Tibial nerve (tissue), 4 donors: ENCODE measurements at regions not wholly inside any gene's neighbourhood (a gene's known extent, or its start where the extent isn't known, plus 50 kb on each side); places are given as distances from the start of the nearest gene placed in this dataset.

Source experiments
- DNase-seq, 2 donors: peaks; one replicate each; pipeline ENCODE4 v3.0.0-alpha.2; 2019; ENCODE audit warnings: low spot score in 2 of 2
- H3K27ac ChIP-seq, 4 donors: fragments of 200-600 bp; sonication (generic) in 3 of 4; one replicate each; pipeline ENCODE4 v1.5.1; 2017 to 2019; ENCODE audit warnings: mild to moderate bottlenecking in 1 of 4
- H3K27me3 ChIP-seq, 2 donors: fragments of 200-600 bp; sonication (generic) in 1 of 2; one replicate each; pipeline versions ENCODE4 v1.5.1 to v1.6.0; 2017 to 2019
- H3K36me3 ChIP-seq, 3 donors: fragments of 200-600 bp; sonication (generic); one replicate each; pipeline ENCODE4 v1.5.1; 2018 to 2019
- H3K4me1 ChIP-seq, 4 donors: fragments of 200-600 bp; sonication (generic) in 3 of 4; one replicate each; pipeline ENCODE4 v1.5.1; 2017 to 2019
- H3K4me3 ChIP-seq, 4 donors: fragments of 200-600 bp; sonication (generic) in 3 of 4; one replicate each; pipeline ENCODE4 v1.5.1; 2017 to 2019; ENCODE audit warnings: mild to moderate bottlenecking in 1 of 4, moderate library complexity in 1 of 4
- H3K9me3 ChIP-seq, 4 donors: fragments of 200-600 bp; sonication (generic) in 3 of 4; one replicate each; pipeline ENCODE4 v1.5.1; 2017 to 2019
- CTCF ChIP-seq, 5 experiments: fragments of 200-600 bp in 3 of 5; fragments of 450-650 bp in 2 of 5; sonication (generic) in 3 of 5; IDR thresholded peaks; one replicate each; pipeline ENCODE4 v1.5.1; 2016 to 2019; ENCODE audit warnings: antibody characterized with exemption in 5 of 5, mild to moderate bottlenecking in 3 of 5, moderate library complexity in 2 of 5
- EP300 ChIP-seq, 2 donors: sonication (generic); formaldehyde crosslinking; IDR thresholded peaks; one replicate each; pipeline ENCODE4 v1.6.1; 2017; ENCODE audit warnings: antibody characterized with exemption in 2 of 2, mild to moderate bottlenecking in 1 of 2
- POLR2A ChIP-seq, 2 donors: fragments of 450-650 bp; IDR thresholded peaks; one replicate each; pipeline ENCODE4 v1.6.1; 2017; ENCODE audit warnings: antibody characterized with exemption in 2 of 2, mild to moderate bottlenecking in 2 of 2, moderate library complexity in 2 of 2
- whole genome bisulfite sequencing, 2 donors: methylation state at CpG; one replicate each; pipeline ENCODE4 v1.1.5; 2018; 5-methylcytosine and 5-hydroxymethylcytosine counted together

- TF ChIP-seq CTCF (IDR thresholded peaks at IDR 0.05), result no peak
Observed at GRCh38 chr13:52961987-52962386, 66.6 kb upstream of the OLFM4 start.

DNA sequence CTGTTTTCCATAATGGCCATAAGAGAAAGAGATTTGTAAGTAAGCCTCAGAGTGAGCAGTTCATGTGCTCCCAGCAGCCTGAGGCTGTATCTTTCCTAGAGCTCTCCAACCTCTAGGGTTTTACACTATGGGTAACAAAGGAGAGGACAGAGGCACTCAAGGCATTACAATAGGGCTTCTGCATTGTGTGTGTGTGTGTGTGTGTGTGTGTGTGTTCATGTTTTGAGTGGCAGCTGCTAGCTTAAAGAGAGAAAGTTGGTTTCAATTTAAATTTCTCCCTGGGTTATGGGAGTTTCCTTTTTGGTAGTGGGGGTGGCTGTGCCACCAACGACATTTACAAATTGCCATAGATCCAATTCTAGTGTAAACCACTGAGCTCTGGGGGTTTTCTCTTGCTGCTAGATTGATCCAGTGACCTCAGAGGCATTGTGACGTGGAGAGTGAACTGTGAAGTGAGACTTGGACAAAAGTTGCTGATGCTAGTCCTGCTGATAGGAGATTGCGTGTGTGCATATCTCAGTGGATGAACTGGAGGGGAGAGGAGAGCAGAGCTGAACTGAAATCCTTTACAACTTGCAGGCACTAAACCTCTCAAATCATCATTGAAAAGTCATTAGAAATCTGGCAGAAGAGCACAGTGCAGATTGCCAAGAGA, 67.2 kb upstream of the OLFM4 start:
- 26 to 55% methylated on average over 3 of the region's 3 CpGs for WGBS, 2 donors
- DNase-seq, result no peak
- no peak overlapping the region for H3K27ac ChIP-seq
- no peaks in the 10 kb centered on the region for H3K9me3 ChIP-seq
- no peak for TF ChIP-seq EP300 (IDR thresholded peaks at IDR 0.05)
- TF ChIP-seq POLR2A (IDR thresholded peaks at IDR 0.05), result no peak
- TF ChIP-seq CTCF (IDR thresholded peaks at IDR 0.05), result no peak
- H3K27me3 ChIP-seq, result no peaks in the 10 kb centered on the region
- no peaks in the 10 kb centered on the region for H3K4me1 ChIP-seq
- H3K36me3 ChIP-seq, result no peaks in the 10 kb centered on the region
- H3K4me3 ChIP-seq, result no peak overlapping the region

More at GRCh38 chr13:52961987-52962386, 66.6 kb upstream of the OLFM4 start:
- H3K36me3 ChIP-seq, result no peaks in the 10 kb centered on the region
- WGBS, 2 donors, result 46 to 58% methylated on average over 4 of the region's 4 CpGs
- no peak overlapping the region for H3K27ac ChIP-seq
- H3K27me3 ChIP-seq, result no peaks in the 10 kb centered on the region
- no peaks in the 10 kb centered on the region for H3K4me1 ChIP-seq
- no peak overlapping the region for H3K4me3 ChIP-seq
- no peak for DNase-seq
- no peaks in the 10 kb centered on the region for H3K9me3 ChIP-seq

- Histone ChIP-seq H3K9me3 (no peaks in the 10 kb centered on the region), H3K27me3 (no peaks in the 10 kb centered on the region), H3K4me1 (peaks cover 0 to under 1% (median 0%) of the 10 kb centered on the region in 4 donors), H3K36me3 (no peaks in the 10 kb centered on the region), H3K27ac (no peak overlapping the region), H3K4me3 (no peak overlapping the region)
- WGBS, 2 donors, result 30% methylated on average over 4 of the region's 4 CpGs
- no peak for DNase-seq
- TF ChIP-seq POLR2A (IDR thresholded peaks at IDR 0.05) (no peak), CTCF (IDR thresholded peaks at IDR 0.05) (no peak), EP300 (IDR thresholded peaks at IDR 0.05) (no peak)
Observed at GRCh38 chr13:52955472-52955874, 73.1 kb upstream of the OLFM4 start.

DNA sequence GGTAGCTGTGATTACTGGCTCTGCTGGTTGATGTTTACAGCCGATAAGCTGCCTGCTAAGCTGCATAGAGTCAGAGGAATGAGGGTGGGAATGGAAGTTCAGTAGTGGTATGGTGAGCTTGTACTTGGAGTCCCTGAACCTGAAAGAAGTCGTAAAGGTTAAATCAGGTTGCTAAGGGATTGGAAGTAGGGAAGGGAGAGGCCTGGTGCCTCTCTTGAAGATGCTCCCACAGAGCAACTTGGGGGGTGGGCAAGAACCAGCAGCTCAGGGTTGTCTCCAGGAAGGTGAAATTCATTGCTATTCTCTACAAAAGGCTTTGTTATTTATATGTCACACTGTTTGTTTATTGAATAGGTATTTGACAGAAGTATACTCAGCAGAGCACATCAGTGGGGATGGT, 73.8 kb upstream of the OLFM4 start:
- Histone ChIP-seq H3K27ac (no peak overlapping the region), H3K36me3 (no peaks in the 10 kb centered on the region), H3K27me3 (no peaks in the 10 kb centered on the region), H3K9me3 (no peaks in the 10 kb centered on the region), H3K4me1 (peaks cover 0 to 7% (median 1%) of the 10 kb centered on the region in 4 donors), H3K4me3 (no peak overlapping the region)
- TF ChIP-seq CTCF (IDR thresholded peaks at IDR 0.05), result no peak
- 62 to 68% methylated on average over 2 of the region's 2 CpGs for WGBS, 2 donors
- no peak for DNase-seq

GRCh38 chr13:52950436-52950956, 78.1 kb upstream of the OLFM4 start:
- TF ChIP-seq CTCF (IDR thresholded peaks at IDR 0.05) (no peak), POLR2A (IDR thresholded peaks at IDR 0.05) (no peak), EP300 (IDR thresholded peaks at IDR 0.05) (peak in 1 of 2 donors; percentile 7)
- Histone ChIP-seq H3K27ac (no peak overlapping the region), H3K36me3 (no peaks in the 10 kb centered on the region)

More at GRCh38 chr13:52950436-52950956, 78.1 kb upstream of the OLFM4 start:
- DNase-seq, result no peak
- H3K4me3 ChIP-seq, result no peak overlapping the region
- WGBS, 2 donors, result 71 to 82% methylated on average over 6 of the region's 6 CpGs
- no peaks in the 10 kb centered on the region for H3K9me3 ChIP-seq
- H3K4me1 ChIP-seq, result peaks cover 0 to 14% (median 1%) of the 10 kb centered on the region in 4 donors
- no peaks in the 10 kb centered on the region for H3K27me3 ChIP-seq
